GM13977 (cell line): ENCODE measurements at regions not wholly inside any gene's neighbourhood (a gene's known extent, or its start where the extent isn't known, plus 50 kb on each side); places are given as distances from the start of the nearest gene placed in this dataset.

ENCODE experiments used
- DNase-seq: peaks from one replicate; pipeline ENCODE4 v3.0.0; 2012; ENCODE audit warnings: low spot score
- CTCF ChIP-seq: IDR thresholded peaks from 2 replicates; pipeline ENCODE4 v1.5.1; 2012; ENCODE audit warnings: mild to moderate bottlenecking, control low read depth; ENCODE audit not compliant: insufficient read depth; ENCODE audit errors: extremely low read depth, missing control alignments
- in situ Hi-C: fragments of 300-500 bp; cut with MboI; formaldehyde crosslinking; loops from one replicate; pipeline ENCODE4 v1.12.0; 2022; ENCODE audit warnings: low sequenced_read_pairs, low pct_unique_long_range_greater_than_20kb, mixed read lengths, inconsistent platforms; ENCODE audit not compliant: unreplicated experiment

- no peak for TF ChIP-seq CTCF
- in situ Hi-C loops, result no loop called here
- DNase-seq, result no peak
Observed at GRCh38 chr2:128642821-128643220, 324.2 kb upstream of the HS6ST1 start.

- TF ChIP-seq CTCF, result no peak
- in situ Hi-C loops, result no loop called here
- DNase-seq, result no peak
Observed at GRCh38 chr2:128643221-128644065, 324.8 kb upstream of the HS6ST1 start.

- TF ChIP-seq CTCF, result no peak
- in situ Hi-C loops, result no loop called here
- DNase-seq, result no peak
Observed at GRCh38 chr2:128644156-128644555, 325.5 kb upstream of the HS6ST1 start.

GRCh38 chr2:128644718-128645256 lies 326.1 kb upstream of the HS6ST1 start:
- no peak for DNase-seq
- in situ Hi-C loops, result no loop called here
- TF ChIP-seq CTCF, result no peak

- TF ChIP-seq CTCF, result no peak
- in situ Hi-C loops, result no loop called here
- no peak for DNase-seq
Observed at GRCh38 chr2:128645631-128646030, 327.0 kb upstream of the HS6ST1 start.

- in situ Hi-C loops, result no loop called here
- TF ChIP-seq CTCF, result no peak
- no peak for DNase-seq
Observed at GRCh38 chr2:128646091-128646490, 327.4 kb upstream of the HS6ST1 start.
